Astrocyte (in vitro differentiated cells and primary cell): ENCODE measurements at regions not wholly inside any gene's neighbourhood (a gene's known extent, or its start where the extent isn't known, plus 50 kb on each side); places are given as distances from the start of the nearest gene placed in this dataset.

Source experiments
- DNase-seq: peaks from one replicate; pipeline ENCODE4 v3.0.0-alpha.2; 2010; ENCODE audit warnings: low read depth
- FAIRE-seq: peaks from 2 replicates; lab custom pipeline; 2011; peaks lifted over from hg19 to GRCh38; lab: Jason Lieb, UNC
- H2AFZ ChIP-seq: 2 replicates; pipeline ENCODE4 v1.6.0; 2012; ENCODE audit warnings: low read depth, low read length, inconsistent platforms
- H3K27ac ChIP-seq: 2 replicates; pipeline ENCODE4 v1.5.1; 2011; ENCODE audit warnings: low read depth, low read length, inconsistent platforms
- H3K27me3 ChIP-seq: 2 replicates; pipeline ENCODE4 v1.6.0; 2011; ENCODE audit warnings: low read length, inconsistent platforms; ENCODE audit not compliant: insufficient read depth
- H3K36me3 ChIP-seq: 2 replicates; pipeline ENCODE4 v1.5.1; 2011; ENCODE audit warnings: low read length, inconsistent platforms; ENCODE audit not compliant: insufficient read depth
- H3K4me1 ChIP-seq: 2 replicates; pipeline ENCODE4 v1.5.1; 2011; ENCODE audit warnings: low read length, inconsistent platforms; ENCODE audit not compliant: insufficient read depth
- H3K4me2 ChIP-seq: 2 replicates; pipeline ENCODE4 v1.6.0; 2012; ENCODE audit warnings: low read length, inconsistent platforms
- H3K4me3 ChIP-seq: 2 replicates; pipeline ENCODE4 v1.5.1; 2011; ENCODE audit warnings: low read depth, mild to moderate bottlenecking, low read length, inconsistent platforms; ENCODE audit not compliant: insufficient read depth
- H3K79me2 ChIP-seq: 2 replicates; pipeline ENCODE4 v1.6.0; 2012; ENCODE audit warnings: mild to moderate bottlenecking, low read length, inconsistent platforms; ENCODE audit not compliant: insufficient read depth
- H3K9ac ChIP-seq: 2 replicates; pipeline ENCODE4 v1.6.0; 2012; ENCODE audit warnings: mild to moderate bottlenecking, low read length, inconsistent platforms
- H3K9me3 ChIP-seq: 2 replicates; pipeline ENCODE4 v1.5.1; 2012; ENCODE audit warnings: low read depth, mild to moderate bottlenecking, low read length, inconsistent platforms; ENCODE audit not compliant: insufficient read depth
- H4K20me1 ChIP-seq: 2 replicates; pipeline ENCODE4 v1.6.0; 2012; ENCODE audit warnings: low read length, inconsistent platforms; ENCODE audit not compliant: insufficient read depth
- H3K27ac Mint-ChIP-seq: one replicate; pipeline ENCODE4 v1.8.0; 2021; ENCODE audit warnings: mild to moderate bottlenecking, mixed read lengths; ENCODE audit not compliant: unreplicated experiment
- H3K27me3 Mint-ChIP-seq: one replicate; pipeline ENCODE4 v1.8.0; 2021; ENCODE audit warnings: low read depth, mixed read lengths; ENCODE audit not compliant: unreplicated experiment
- H3K36me3 Mint-ChIP-seq: one replicate; pipeline ENCODE4 v1.8.0; 2021; ENCODE audit warnings: low read depth, mixed read lengths; ENCODE audit not compliant: unreplicated experiment
- H3K4me1 Mint-ChIP-seq: one replicate; pipeline ENCODE4 v1.8.0; 2021; ENCODE audit warnings: low read depth, mixed read lengths; ENCODE audit not compliant: unreplicated experiment
- H3K4me3 Mint-ChIP-seq: one replicate; pipeline ENCODE4 v1.8.0; 2021; ENCODE audit warnings: mild to moderate bottlenecking, moderate library complexity, mixed read lengths; ENCODE audit not compliant: unreplicated experiment
- H3K9me3 Mint-ChIP-seq: one replicate; pipeline ENCODE4 v1.8.0; 2021; ENCODE audit warnings: mild to moderate bottlenecking, mixed read lengths; ENCODE audit not compliant: unreplicated experiment
- CTCF ChIP-seq: IDR thresholded peaks from 2 replicates; pipeline ENCODE4 v1.5.1; 2011; ENCODE audit warnings: low read depth, mild to moderate bottlenecking, inconsistent platforms, low read length, moderate library complexity; ENCODE audit not compliant: insufficient read depth
- EZH2 ChIP-seq: IDR thresholded peaks from 2 replicates; pipeline ENCODE4 v1.6.1; 2012; ENCODE audit warnings: mild to moderate bottlenecking, low read length, inconsistent platforms; ENCODE audit not compliant: insufficient read depth

DNA sequence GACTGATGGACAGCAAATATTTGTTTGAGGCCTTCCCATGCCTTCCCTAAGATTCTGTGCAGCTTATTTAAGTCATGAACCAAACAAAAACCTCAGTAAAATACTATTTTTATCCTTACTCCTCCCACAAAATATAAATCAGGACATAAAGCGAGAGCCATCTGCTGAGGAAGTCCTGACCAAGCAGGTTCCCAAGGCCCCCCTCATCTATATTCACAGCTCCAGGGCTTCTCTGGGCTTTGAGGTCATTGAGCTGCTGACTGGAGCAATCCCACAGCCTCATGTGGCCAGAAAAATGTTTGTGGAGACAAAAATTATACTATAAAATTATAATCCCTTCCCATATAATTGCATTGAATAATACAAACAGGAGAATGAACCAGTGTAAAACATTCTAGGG lies 846.2 kb downstream of the ADGRL2 start:
- Histone ChIP-seq H3K79me2 (no peaks in the 10 kb centered on the region), H3K9ac (no peak overlapping the region), H3K27me3 (no peaks in the 10 kb centered on the region), H3K4me1 (no peaks in the 10 kb centered on the region), H3K4me3 (no peak overlapping the region), H3K4me2 (no peak overlapping the region), H3K36me3 (no peaks in the 10 kb centered on the region), H3K9me3 (no peaks in the 10 kb centered on the region), H2AFZ (no peak overlapping the region), H3K27ac (no peak overlapping the region), H4K20me1 (no peaks in the 10 kb centered on the region)
- Mint-ChIP-seq H3K27me3 (no peaks in the 10 kb centered on the region), H3K27ac (no peak overlapping the region), H3K36me3 (no peaks in the 10 kb centered on the region), H3K9me3 (no peaks in the 10 kb centered on the region), H3K4me1 (peaks cover 1% of the 10 kb centered on the region), H3K4me3 (no peak overlapping the region)
- TF ChIP-seq EZH2 (no peak), CTCF (no peak)
- FAIRE-seq (no peak), DNase-seq (no peak)

- no peaks in the 10 kb centered on the region for H3K27me3 ChIP-seq
- no peak overlapping the region for H3K9ac ChIP-seq
- no peaks in the 10 kb centered on the region for H3K79me2 ChIP-seq
- DNase-seq, result no peak
- H3K36me3 ChIP-seq, result no peaks in the 10 kb centered on the region
- no peaks in the 10 kb centered on the region for H4K20me1 ChIP-seq
- no peak overlapping the region for H3K4me3 ChIP-seq
- no peaks in the 10 kb centered on the region for H3K27me3 Mint-ChIP-seq
- no peaks in the 10 kb centered on the region for H3K36me3 Mint-ChIP-seq
- TF ChIP-seq CTCF (no peak), EZH2 (no peak)
- H3K27ac ChIP-seq, result no peak overlapping the region
- H3K4me2 ChIP-seq, result no peak overlapping the region
- H3K4me3 Mint-ChIP-seq, result no peak overlapping the region
- no peak for FAIRE-seq
- H2AFZ ChIP-seq, result no peak overlapping the region
- H3K27ac Mint-ChIP-seq, result no peak overlapping the region
- no peaks in the 10 kb centered on the region for H3K4me1 ChIP-seq
- H3K4me1 Mint-ChIP-seq, result peaks cover 1% of the 10 kb centered on the region
- no peaks in the 10 kb centered on the region for H3K9me3 Mint-ChIP-seq
- H3K9me3 ChIP-seq, result no peaks in the 10 kb centered on the region
Measured at GRCh38 chr1:82646336-82646735, 845.6 kb downstream of the ADGRL2 start.

DNA sequence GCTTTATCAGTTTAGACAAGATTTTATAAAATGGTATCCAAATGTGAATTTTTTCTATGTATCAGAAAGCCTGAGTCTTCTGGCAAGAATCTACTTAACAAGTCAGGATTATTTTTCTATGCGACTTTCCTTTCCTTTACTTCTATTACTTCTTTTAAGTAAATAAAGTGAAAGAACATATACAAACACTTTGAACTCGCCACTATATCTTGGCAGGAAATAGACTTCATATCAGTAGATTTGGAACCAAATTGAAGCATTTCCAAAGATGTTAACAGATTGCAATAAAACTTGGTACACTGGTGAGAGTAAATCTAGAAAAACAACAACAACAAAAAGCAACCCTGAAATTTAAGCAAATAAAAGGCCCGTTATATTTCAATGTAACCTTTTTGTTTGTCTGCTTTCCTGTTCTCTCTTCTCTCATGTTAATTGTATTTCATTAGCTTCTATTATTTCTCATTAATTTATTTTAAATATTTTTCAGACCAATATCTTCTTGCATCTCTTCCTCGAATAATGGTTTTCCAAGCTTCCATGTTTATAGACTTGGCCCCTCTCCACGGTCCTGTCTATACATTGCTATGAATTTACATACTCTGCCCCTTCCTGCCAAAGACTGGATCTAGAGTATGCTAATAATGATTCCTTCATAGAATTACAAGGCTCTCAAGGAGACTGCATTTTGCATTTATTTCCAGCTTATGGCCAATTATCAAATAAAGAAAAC lies 843.6 kb downstream of the ADGRL2 start:
- Histone ChIP-seq H3K79me2 (no peaks in the 10 kb centered on the region), H3K9me3 (no peaks in the 10 kb centered on the region), H2AFZ (no peak overlapping the region), H3K36me3 (no peaks in the 10 kb centered on the region), H3K4me2 (no peak overlapping the region), H3K27ac (no peak overlapping the region), H3K4me1 (no peaks in the 10 kb centered on the region), H3K27me3 (no peaks in the 10 kb centered on the region), H3K9ac (no peak overlapping the region), H4K20me1 (no peaks in the 10 kb centered on the region), H3K4me3 (no peak overlapping the region)
- no peak for DNase-seq
- Mint-ChIP-seq H3K4me1 (peaks cover 1% of the 10 kb centered on the region), H3K36me3 (no peaks in the 10 kb centered on the region), H3K4me3 (no peak overlapping the region), H3K27me3 (no peaks in the 10 kb centered on the region), H3K9me3 (no peaks in the 10 kb centered on the region), H3K27ac (no peak overlapping the region)
- no peak for FAIRE-seq
- TF ChIP-seq CTCF (no peak), EZH2 (no peak)
